Neural cell (in vitro differentiated cells): ENCODE measurements at regions not wholly inside any gene's neighbourhood (a gene's known extent, or its start where the extent isn't known, plus 50 kb on each side); places are given as distances from the start of the nearest gene placed in this dataset.

Source experiments
- H2AFZ ChIP-seq: fragments of 200-600, 300-800 bp; sonication (generic), shearing (Covaris generic); 2 replicates; pipeline ENCODE4 v1.6.0; 2014; ENCODE audit warnings: low read depth, mild to moderate bottlenecking, antibody characterized with exemption, low read length, moderate library complexity
- H3F3A ChIP-seq: fragments of 200-600 bp; shearing (Covaris generic); 2 replicates; pipeline ENCODE4 v1.6.1; 2016; ENCODE audit warnings: mild to moderate bottlenecking, moderate library complexity, mixed read lengths, antibody characterized with exemption, low read length; ENCODE audit not compliant: insufficient read depth, poor library complexity, severe bottlenecking
- H3K27ac ChIP-seq: fragments of 200-600, 300-800 bp; sonication (generic), shearing (Covaris generic); 2 replicates; pipeline ENCODE4 v1.5.1; 2014; ENCODE audit warnings: mild to moderate bottlenecking, low read length, moderate library complexity
- H3K27me3 ChIP-seq: fragments of 300-800, 200-600 bp; sonication (generic), shearing (Covaris generic); 2 replicates; pipeline ENCODE4 v1.6.0; 2014; ENCODE audit warnings: mild to moderate bottlenecking, low read depth, low read length, moderate library complexity; ENCODE audit not compliant: insufficient read depth
- H3K36me3 ChIP-seq: fragments of 300-800, 200-600 bp; sonication (generic), shearing (Covaris generic); 2 replicates; pipeline ENCODE4 v1.5.1; 2014; ENCODE audit warnings: mild to moderate bottlenecking, antibody characterized with exemption, low read length, moderate library complexity; ENCODE audit not compliant: insufficient read depth
- H3K4me2 ChIP-seq: fragments of 300-800, 200-600 bp; sonication (generic), shearing (Covaris generic); 2 replicates; pipeline ENCODE4 v1.6.0; 2014; ENCODE audit warnings: mild to moderate bottlenecking, low read length
- H3K4me3 ChIP-seq: fragments of 300-800, 200-600 bp; sonication (generic), shearing (Covaris generic); 2 replicates; pipeline ENCODE4 v1.5.1; 2014; ENCODE audit warnings: mild to moderate bottlenecking, low read length, moderate library complexity
- H3K79me2 ChIP-seq: fragments of 200-600 bp; shearing (Covaris generic); replicated peaks from 2 replicates; pipeline ENCODE4 v1.6.0; 2014; ENCODE audit warnings: mild to moderate bottlenecking, low read length, moderate library complexity; ENCODE audit not compliant: insufficient read depth
- H3K9ac ChIP-seq: fragments of 300-800, 200-600 bp; sonication (generic), shearing (Covaris generic); 2 replicates; pipeline ENCODE4 v1.6.1; 2016; ENCODE audit warnings: mild to moderate bottlenecking, low read length, mixed read lengths
- H3K9me2 ChIP-seq: fragments of 200-600 bp; shearing (Covaris generic); 2 replicates; pipeline ENCODE4 v1.6.1; 2016; ENCODE audit warnings: mild to moderate bottlenecking, low read length, mixed read lengths; ENCODE audit not compliant: insufficient read depth
- H3K9me3 ChIP-seq: fragments of 200-600, 300-800 bp; sonication (generic), shearing (Covaris generic); 2 replicates; pipeline ENCODE4 v1.6.1; 2016; ENCODE audit warnings: mild to moderate bottlenecking, mixed run types, low read length, moderate library complexity, mixed read lengths
- H4K20me1 ChIP-seq: fragments of 200-600 bp; shearing (Covaris generic); 2 replicates; pipeline ENCODE4 v1.6.1; 2016; ENCODE audit warnings: mild to moderate bottlenecking, mixed run types; ENCODE audit not compliant: insufficient read depth
- CTCF ChIP-seq: fragments of 450-650 bp; IDR thresholded peaks from 2 replicates; pipeline ENCODE4 v1.5.1; 2014; ENCODE audit warnings: antibody characterized with exemption, mild to moderate bottlenecking, moderate library complexity; ENCODE audit not compliant: poor library complexity, severe bottlenecking
- EP300 ChIP-seq: fragments of 450-650 bp; conservative IDR thresholded peaks from 2 replicates; pipeline ENCODE4 v1.6.1; 2014; ENCODE audit warnings: antibody characterized with exemption, mild to moderate bottlenecking, moderate library complexity; ENCODE audit not compliant: poor library complexity, severe bottlenecking
- EZH2 ChIP-seq: fragments of 200-600, 300-800 bp; shearing (Covaris generic), sonication (generic); IDR thresholded peaks from 2 replicates; pipeline ENCODE4 v1.6.1; 2014; ENCODE audit warnings: antibody characterized with exemption, low read length, borderline replicate concordance, mild to moderate bottlenecking; ENCODE audit not compliant: insufficient read depth, poor library complexity, severe bottlenecking
- MXI1 ChIP-seq: fragments of 450-650 bp; conservative IDR thresholded peaks from 2 replicates; pipeline ENCODE4 v1.6.1; 2014; ENCODE audit warnings: antibody characterized with exemption, mild to moderate bottlenecking; ENCODE audit not compliant: poor library complexity, severe bottlenecking
- POLR2AphosphoS5 ChIP-seq: IDR thresholded peaks from 2 replicates; pipeline ENCODE4 v1.6.1; 2012
- RAD21 ChIP-seq: fragments of 450-650 bp; conservative IDR thresholded peaks from 2 replicates; pipeline ENCODE4 v1.6.1; 2014; ENCODE audit warnings: antibody characterized with exemption, mild to moderate bottlenecking, moderate library complexity
- REST ChIP-seq: IDR thresholded peaks from 2 replicates; pipeline ENCODE4 v1.6.1; 2012; ENCODE audit warnings: borderline replicate concordance
- SMC3 ChIP-seq: fragments of 450-650 bp; conservative IDR thresholded peaks from 2 replicates; pipeline ENCODE4 v1.6.1; 2014; ENCODE audit warnings: antibody characterized with exemption, mild to moderate bottlenecking, moderate library complexity; ENCODE audit not compliant: poor library complexity
- TAF1 ChIP-seq: IDR thresholded peaks from 2 replicates; pipeline ENCODE4 v1.6.1; 2012; ENCODE audit warnings: low read depth

GRCh38 chr10:132477066-132477397 is 60.6 kb upstream of the INPP5A start:
- TF ChIP-seq POLR2AphosphoS5 (no peak), RAD21 (no peak), EP300 (no peak), SMC3 (no peak), MXI1 (no peak), TAF1 (no peak), REST (no peak), EZH2 (no peak), CTCF (no peak)
- no peaks in the 10 kb centered on the region for H3K79me2 ChIP-seq
- H3K36me3 ChIP-seq = no peaks in the 10 kb centered on the region
- H4K20me1 ChIP-seq = no peaks in the 10 kb centered on the region
- no peaks in the 10 kb centered on the region for H3K9me3 ChIP-seq
- no peak overlapping the region for H3K9ac ChIP-seq
- no peaks in the 10 kb centered on the region for H3K27me3 ChIP-seq
- no peak overlapping the region for H3K4me2 ChIP-seq
- no peak overlapping the region for H3K4me3 ChIP-seq
- no peak overlapping the region for H3K27ac ChIP-seq
- no peaks in the 10 kb centered on the region for H3F3A ChIP-seq
- H2AFZ ChIP-seq = no peak overlapping the region
- H3K9me2 ChIP-seq = no peaks in the 10 kb centered on the region

GRCh38 chr10:132477398-132478340 is 59.9 kb upstream of the INPP5A start:
- Histone ChIP-seq H3F3A (no peaks in the 10 kb centered on the region), H4K20me1 (no peaks in the 10 kb centered on the region), H3K27me3 (no peaks in the 10 kb centered on the region), H3K9me3 (no peaks in the 10 kb centered on the region), H3K9ac (no peak overlapping the region), H3K4me3 (no peak overlapping the region), H3K36me3 (no peaks in the 10 kb centered on the region), H3K9me2 (no peaks in the 10 kb centered on the region), H2AFZ (no peak overlapping the region), H3K79me2 (no peaks in the 10 kb centered on the region), H3K4me2 (no peak overlapping the region), H3K27ac (no peak overlapping the region)
- TF ChIP-seq REST = no peak
- no peak for TF ChIP-seq RAD21
- TF ChIP-seq CTCF = no peak
- no peak for TF ChIP-seq EZH2
- TF ChIP-seq TAF1 = no peak
- no peak for TF ChIP-seq SMC3
- no peak for TF ChIP-seq EP300
- TF ChIP-seq MXI1 = no peak
- no peak for TF ChIP-seq POLR2AphosphoS5
